A549 (cell line): ENCODE measurements at regions not wholly inside any gene's neighbourhood (a gene's known extent, or its start where the extent isn't known, plus 50 kb on each side); places are given as distances from the start of the nearest gene placed in this dataset.

Experiments used
- CBX8 ChIP-seq: fragments of 200-600 bp; sonication (generic); IDR thresholded peaks from 2 replicates; pipeline ENCODE4 v1.6.1; 2016
- CEBPB ChIP-seq, 2 experiments: fragments of >200 bp in 1 of 2; sonication (Bioruptor Twin) in 1 of 2; formaldehyde crosslinking in 1 of 2; IDR thresholded peaks; 2 replicates each; pipeline ENCODE4 v1.6.1; 2012 to 2016
- EP300 ChIP-seq, 2 experiments: fragments of >200 bp; sonication (Bioruptor Twin); formaldehyde crosslinking; IDR thresholded peaks; 2 replicates in 1 of 2; 3 replicates in 1 of 2; pipeline ENCODE4 v1.6.1; 2016 to 2017
- HDAC2 ChIP-seq: fragments of 200-600 bp; sonication (generic); IDR thresholded peaks from 2 replicates; pipeline ENCODE4 v1.6.1; 2016
- KDM5A ChIP-seq: fragments of 200-600 bp; sonication (generic); IDR thresholded peaks from 2 replicates; pipeline ENCODE4 v1.6.1; 2016; ENCODE audit warnings: antibody characterized with exemption, mild to moderate bottlenecking
- MAX ChIP-seq: IDR thresholded peaks from 2 replicates; pipeline ENCODE4 v1.6.1; 2012
- POLR2A ChIP-seq: IDR thresholded peaks from 2 replicates; pipeline ENCODE4 v1.6.1; 2012; ENCODE audit warnings: mild to moderate bottlenecking, low read length
- SMC3 ChIP-seq: fragments of >200 bp; sonication (Bioruptor Twin); formaldehyde crosslinking; IDR thresholded peaks from 3 replicates; pipeline ENCODE4 v1.6.1; 2018; ENCODE audit warnings: inconsistent platforms
- TF ChIP-seq, protein P1 (sequence below): fragments of >200 bp; sonication (Bioruptor Twin); formaldehyde crosslinking; IDR thresholded peaks from 3 replicates; pipeline ENCODE4 v1.5.1; 2016
- TF ChIP-seq, protein P2 (sequence below): fragments of 200-600 bp; sonication (generic); IDR thresholded peaks from 2 replicates; pipeline ENCODE4 v1.6.1; 2016; ENCODE audit warnings: antibody characterized with exemption, mild to moderate bottlenecking, moderate library complexity

- TF ChIP-seq, protein P1, sequence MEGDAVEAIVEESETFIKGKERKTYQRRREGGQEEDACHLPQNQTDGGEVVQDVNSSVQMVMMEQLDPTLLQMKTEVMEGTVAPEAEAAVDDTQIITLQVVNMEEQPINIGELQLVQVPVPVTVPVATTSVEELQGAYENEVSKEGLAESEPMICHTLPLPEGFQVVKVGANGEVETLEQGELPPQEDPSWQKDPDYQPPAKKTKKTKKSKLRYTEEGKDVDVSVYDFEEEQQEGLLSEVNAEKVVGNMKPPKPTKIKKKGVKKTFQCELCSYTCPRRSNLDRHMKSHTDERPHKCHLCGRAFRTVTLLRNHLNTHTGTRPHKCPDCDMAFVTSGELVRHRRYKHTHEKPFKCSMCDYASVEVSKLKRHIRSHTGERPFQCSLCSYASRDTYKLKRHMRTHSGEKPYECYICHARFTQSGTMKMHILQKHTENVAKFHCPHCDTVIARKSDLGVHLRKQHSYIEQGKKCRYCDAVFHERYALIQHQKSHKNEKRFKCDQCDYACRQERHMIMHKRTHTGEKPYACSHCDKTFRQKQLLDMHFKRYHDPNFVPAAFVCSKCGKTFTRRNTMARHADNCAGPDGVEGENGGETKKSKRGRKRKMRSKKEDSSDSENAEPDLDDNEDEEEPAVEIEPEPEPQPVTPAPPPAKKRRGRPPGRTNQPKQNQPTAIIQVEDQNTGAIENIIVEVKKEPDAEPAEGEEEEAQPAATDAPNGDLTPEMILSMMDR, result no peak
- TF ChIP-seq POLR2A, result no peak
- no peak for TF ChIP-seq MAX
- no peak for TF ChIP-seq SMC3
- no peak for TF ChIP-seq EP300 (IDR thresholded peaks at IDR 0.05)
- TF ChIP-seq CEBPB (IDR thresholded peaks at IDR 0.05), result no peak
- TF ChIP-seq CBX8, result no peak
- no peak for TF ChIP-seq KDM5A
- TF ChIP-seq, protein P2, sequence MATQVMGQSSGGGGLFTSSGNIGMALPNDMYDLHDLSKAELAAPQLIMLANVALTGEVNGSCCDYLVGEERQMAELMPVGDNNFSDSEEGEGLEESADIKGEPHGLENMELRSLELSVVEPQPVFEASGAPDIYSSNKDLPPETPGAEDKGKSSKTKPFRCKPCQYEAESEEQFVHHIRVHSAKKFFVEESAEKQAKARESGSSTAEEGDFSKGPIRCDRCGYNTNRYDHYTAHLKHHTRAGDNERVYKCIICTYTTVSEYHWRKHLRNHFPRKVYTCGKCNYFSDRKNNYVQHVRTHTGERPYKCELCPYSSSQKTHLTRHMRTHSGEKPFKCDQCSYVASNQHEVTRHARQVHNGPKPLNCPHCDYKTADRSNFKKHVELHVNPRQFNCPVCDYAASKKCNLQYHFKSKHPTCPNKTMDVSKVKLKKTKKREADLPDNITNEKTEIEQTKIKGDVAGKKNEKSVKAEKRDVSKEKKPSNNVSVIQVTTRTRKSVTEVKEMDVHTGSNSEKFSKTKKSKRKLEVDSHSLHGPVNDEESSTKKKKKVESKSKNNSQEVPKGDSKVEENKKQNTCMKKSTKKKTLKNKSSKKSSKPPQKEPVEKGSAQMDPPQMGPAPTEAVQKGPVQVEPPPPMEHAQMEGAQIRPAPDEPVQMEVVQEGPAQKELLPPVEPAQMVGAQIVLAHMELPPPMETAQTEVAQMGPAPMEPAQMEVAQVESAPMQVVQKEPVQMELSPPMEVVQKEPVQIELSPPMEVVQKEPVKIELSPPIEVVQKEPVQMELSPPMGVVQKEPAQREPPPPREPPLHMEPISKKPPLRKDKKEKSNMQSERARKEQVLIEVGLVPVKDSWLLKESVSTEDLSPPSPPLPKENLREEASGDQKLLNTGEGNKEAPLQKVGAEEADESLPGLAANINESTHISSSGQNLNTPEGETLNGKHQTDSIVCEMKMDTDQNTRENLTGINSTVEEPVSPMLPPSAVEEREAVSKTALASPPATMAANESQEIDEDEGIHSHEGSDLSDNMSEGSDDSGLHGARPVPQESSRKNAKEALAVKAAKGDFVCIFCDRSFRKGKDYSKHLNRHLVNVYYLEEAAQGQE, result no peak
- TF ChIP-seq HDAC2, result no peak
Measured at GRCh38 chr17:51533821-51534220, 273.5 kb downstream of the UTP18 start.
